ENCODE measurements at regions not wholly inside any gene's neighbourhood (a gene's known extent, or its start where the extent isn't known, plus 50 kb on each side); places are given as distances from the start of the nearest gene placed in this dataset.
A peak's percentile ranks its signal among the peaks of the same experiment; 100 is the strongest.

- peak in 2 of 3 donors; percentile 63 to 79 for DNase-seq
Observed at GRCh38 chr2:9738535-9739496, 104.5 kb upstream of the TAF1B start.

DNA sequence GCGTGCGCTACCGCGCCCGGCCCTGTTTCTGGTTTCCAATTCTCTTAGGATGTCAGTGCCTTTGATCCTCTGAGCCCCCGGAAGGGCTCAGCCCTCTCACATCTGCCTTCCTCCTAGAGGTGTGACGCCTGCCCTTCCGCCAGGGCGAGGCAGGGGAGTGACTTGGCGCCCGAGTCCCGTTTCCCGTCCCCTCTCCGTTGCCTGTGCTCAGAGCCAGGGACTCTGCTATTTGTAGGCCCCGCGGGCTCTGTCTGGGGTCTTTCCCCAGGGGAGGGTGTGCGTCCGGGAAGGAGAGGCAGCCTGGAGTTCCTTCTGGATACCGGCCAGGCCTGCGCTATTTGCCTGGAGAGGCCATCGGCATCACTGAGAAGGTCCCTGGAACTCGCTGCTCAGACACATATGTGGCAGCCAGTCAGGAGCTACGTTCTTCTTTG, 103.7 kb upstream of the TAF1B start:
- DNase-seq: peak in 2 of 3 donors; percentile 70 to 88

GRCh38 chr2:9740382-9741073, 102.7 kb upstream of the TAF1B start:
- DNase-seq: no peak

DNA sequence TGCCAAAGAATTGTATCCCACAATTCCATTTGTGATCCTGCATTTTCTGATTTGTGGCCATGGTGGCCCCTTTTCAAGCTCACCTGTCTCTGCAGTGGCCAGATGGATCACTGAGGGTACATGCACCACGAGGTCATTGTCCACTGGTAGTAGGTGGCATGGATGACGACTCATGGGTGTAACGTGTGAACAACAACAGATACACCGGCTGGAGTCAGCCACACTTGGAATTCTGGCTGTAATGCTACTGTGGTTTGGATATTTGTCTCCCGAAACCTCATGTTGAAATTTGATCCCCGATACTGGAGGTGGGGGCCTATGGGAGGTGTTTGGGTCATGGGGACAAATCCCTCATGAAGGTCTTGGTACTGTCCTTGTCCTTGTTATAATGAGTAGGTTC, 102.2 kb upstream of the TAF1B start:
- DNase-seq: no peak

- DNase-seq: no peak
Observed at GRCh38 chr2:9742601-9743000, 100.7 kb upstream of the TAF1B start.

GRCh38 chr2:9744256-9745004, 98.8 kb upstream of the TAF1B start:
- DNase-seq: no peak

DNA sequence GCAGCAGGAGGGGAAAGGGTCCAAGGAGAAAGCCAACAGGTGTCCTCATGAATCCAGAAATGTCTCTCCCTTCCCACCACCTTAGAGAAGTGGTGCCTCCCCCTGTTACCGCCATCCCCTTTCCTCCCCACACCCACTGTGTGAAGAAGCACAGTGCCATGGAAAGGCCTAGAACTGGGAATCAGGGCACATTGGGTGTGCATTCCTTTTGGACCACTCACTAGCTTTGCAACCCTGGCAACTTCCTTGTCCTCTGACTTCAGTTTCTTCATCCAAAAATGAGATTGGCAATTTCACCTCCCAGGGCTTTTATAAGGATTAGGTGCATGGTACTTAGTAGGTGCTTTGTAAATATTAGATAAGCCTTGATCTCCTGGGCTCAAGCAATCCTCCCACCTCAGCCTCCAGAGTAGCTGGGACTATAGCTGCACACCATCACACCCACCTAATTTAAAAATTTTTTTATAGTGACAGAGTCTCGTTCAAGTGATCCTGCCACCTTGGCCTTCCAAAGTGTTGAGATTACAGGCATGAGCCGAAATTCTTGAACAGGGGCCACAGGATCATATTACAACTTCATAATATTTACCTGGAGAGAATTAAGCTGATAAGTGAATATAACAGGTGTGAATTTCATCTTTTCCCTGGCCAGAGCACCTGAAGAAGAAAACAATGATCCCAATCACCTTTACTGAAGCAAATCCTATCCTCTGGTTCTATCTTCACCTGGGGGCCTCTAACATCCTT, 97.9 kb upstream of the TAF1B start:
- DNase-seq: no peak

- no peak for DNase-seq
Observed at GRCh38 chr2:9747396-9747795, 95.9 kb upstream of the TAF1B start.

GRCh38 chr2:9748577-9748976, 94.7 kb upstream of the TAF1B start:
- DNase-seq: no peak

- DNase-seq: no peak
Observed at GRCh38 chr2:9749546-9750223, 93.6 kb upstream of the TAF1B start.

DNA sequence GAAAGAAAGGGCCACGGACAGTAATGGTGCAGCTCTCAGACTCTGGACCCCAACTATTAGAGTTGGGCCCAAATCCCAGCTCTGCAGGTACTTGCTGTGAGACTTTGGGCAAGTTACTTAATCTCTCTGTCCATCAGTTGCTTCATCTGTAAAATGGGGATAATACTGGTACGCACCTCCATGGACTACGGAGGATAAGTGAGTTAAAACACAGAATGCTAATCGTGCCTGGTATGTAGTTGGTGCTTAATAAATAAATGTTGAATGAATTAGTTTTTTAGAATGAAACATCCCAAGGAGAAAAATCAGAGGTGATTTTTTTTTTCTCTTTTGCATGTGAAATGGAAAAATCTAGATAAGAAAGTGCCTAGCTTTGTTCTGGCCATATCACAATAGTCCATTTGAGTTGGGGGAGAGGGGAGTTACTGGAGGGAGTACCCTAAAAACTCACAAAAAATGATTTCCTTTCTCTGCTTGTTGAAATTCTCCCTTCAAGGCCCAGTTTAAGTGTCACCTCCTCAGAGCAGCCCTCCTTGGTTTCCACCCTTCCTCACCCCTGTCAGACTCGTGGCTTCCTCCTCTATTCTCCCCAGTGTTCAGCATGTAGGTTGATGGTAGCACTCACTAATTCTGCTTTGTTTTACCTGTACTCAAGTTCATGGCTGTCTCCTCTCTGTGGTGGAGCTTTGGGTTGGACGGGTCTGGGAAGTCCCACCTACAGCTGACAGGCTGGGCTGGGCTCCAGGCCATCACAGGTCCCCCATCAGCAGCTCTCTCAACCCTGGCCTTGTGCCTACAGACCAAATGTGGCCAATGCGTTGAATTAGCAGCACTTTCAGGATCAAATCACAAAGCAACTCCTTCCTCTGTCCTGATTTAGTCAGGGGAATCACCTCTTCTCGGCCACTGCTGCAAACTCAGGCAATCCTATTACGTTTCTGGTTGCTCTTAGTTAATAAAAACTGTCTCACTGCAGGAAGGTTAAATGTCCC, 92.8 kb upstream of the TAF1B start:
- no peak for DNase-seq

DNA sequence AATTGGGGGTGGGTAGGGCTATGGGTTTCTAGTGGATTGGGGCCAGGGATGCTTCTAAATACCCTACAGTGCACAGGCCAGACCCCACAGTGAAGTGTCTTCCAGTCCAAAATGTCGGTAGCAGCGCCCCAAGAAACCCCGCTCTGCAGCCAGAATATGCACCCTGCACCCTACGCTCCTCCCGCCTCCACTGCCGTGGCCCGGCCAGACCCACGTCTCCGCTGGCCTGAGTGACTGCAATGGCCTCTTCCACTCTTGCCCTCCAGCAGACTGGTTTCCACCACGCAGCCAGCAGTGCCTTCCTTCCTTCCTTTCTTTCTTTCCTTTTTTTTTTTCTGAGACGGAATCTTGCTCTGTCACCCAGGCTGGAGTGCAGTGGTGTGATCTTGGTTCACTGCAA, 91.4 kb upstream of the TAF1B start:
- DNase-seq: no peak

DNA sequence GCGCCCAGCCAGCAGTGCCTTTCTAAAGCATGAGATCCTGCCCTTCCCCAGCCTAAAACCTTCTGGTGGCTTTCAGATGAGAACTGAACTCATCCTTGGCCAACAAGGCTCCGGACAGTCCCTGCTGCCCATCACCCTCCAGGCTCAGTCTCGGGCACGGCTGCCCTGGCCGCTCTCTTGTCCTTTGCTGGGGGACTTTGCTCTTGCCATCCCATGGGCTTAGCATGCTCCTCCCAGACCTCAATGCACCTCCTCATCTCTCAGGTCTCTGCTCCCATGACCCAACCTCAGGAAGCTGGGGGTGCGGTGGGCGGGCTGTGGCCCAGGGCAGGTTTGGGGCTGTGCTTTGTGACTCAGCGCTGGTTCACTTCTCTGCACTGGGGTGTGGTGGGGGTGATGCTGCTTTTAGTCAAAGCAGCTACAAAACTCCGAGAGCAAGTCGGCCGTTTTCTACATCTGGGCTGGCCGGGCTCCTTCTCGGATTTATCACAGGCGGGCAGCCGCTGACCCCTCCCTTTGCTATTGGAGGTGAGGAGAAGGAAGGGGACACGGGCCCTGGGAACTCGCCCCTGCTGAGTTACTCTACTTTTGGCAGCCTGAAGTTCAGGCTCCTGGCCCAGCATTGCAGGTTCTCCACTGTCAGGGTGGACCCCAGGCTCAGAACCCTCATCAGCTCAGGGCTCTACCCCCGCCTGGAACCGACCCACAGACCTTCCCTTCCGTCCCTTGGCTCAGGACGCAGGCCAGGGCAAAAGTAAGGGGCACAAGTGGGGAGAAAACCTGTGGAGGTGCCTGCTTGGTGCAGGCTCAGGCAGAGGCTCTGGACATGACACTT, 90.6 kb upstream of the TAF1B start:
- no peak for DNase-seq

- peak in 2 of 3 donors; percentile 54 to 87 for DNase-seq
Observed at GRCh38 chr2:9753276-9753600, 90.0 kb upstream of the TAF1B start.

GRCh38 chr2:9753665-9754531, 89.4 kb upstream of the TAF1B start:
- no peak for DNase-seq

- DNase-seq: no peak
Observed at GRCh38 chr2:9754532-9754887, 88.8 kb upstream of the TAF1B start.

GRCh38 chr2:9755008-9755407, 88.3 kb upstream of the TAF1B start:
- no peak for DNase-seq

- no peak for DNase-seq
Observed at GRCh38 chr2:9755638-9756037, 87.6 kb upstream of the TAF1B start.
